ENCODE measurements at regions not wholly inside any gene's neighbourhood (a gene's known extent, or its start where the extent isn't known, plus 50 kb on each side); places are given as distances from the start of the nearest gene placed in this dataset.

GRCh38 chr9:14389657-14390056 lies 75.7 kb upstream of the NFIB start:
- H3K27me3 ChIP-seq (replicated peaks in 1 of 7): no peaks in the 10 kb centered on the region
- H3K4me1 ChIP-seq: no peaks in the 10 kb centered on the region
- DNase-seq: no peak
- TF ChIP-seq CTCF (IDR thresholded peaks at IDR 0.05 in 8 of 11, conservative IDR thresholded peaks at IDR 0.05 in 3 of 11) (no peak), POLR2A (IDR thresholded peaks at IDR 0.05) (no peak), POLR2AphosphoS5 (IDR thresholded peaks at IDR 0.05) (no peak)
- H3K9me3 ChIP-seq: peaks cover 0 to 15% (median 5%) of the 10 kb centered on the region in 8 donors
- 76 to 97% (median 93%) methylated on average over 2 of the region's 2 CpGs for WGBS, 5 donors
- no peak overlapping the region for H3K4me3 ChIP-seq
- no peak overlapping the region for H3K27ac ChIP-seq
- H3K36me3 ChIP-seq: no peaks in the 10 kb centered on the region
- intact Hi-C loops (cut with DNase I; ENCODE audit: low total_unique reads): no loop called here

GRCh38 chr9:14389146-14389545 lies 75.2 kb upstream of the NFIB start:
- Histone ChIP-seq H3K27ac (no peak overlapping the region), H3K4me3 (no peak overlapping the region), H3K27me3 (replicated peaks in 1 of 7) (no peaks in the 10 kb centered on the region), H3K9me3 (peaks cover 0 to 12% (median 5%) of the 10 kb centered on the region in 8 donors), H3K4me1 (no peaks in the 10 kb centered on the region), H3K36me3 (no peaks in the 10 kb centered on the region)
- no peak for DNase-seq
- 63 to 82% (median 74%) methylated on average over 1 of the region's 1 CpG for WGBS, 5 donors
- intact Hi-C loops (cut with DNase I; ENCODE audit: low total_unique reads): no loop called here
- TF ChIP-seq POLR2A (IDR thresholded peaks at IDR 0.05) (no peak), CTCF (IDR thresholded peaks at IDR 0.05 in 8 of 11, conservative IDR thresholded peaks at IDR 0.05 in 3 of 11) (no peak), POLR2AphosphoS5 (IDR thresholded peaks at IDR 0.05) (no peak)

GRCh38 chr9:14383773-14384172 lies 69.8 kb upstream of the NFIB start:
- TF ChIP-seq CTCF (IDR thresholded peaks at IDR 0.05 in 8 of 11, conservative IDR thresholded peaks at IDR 0.05 in 3 of 11) (no peak), POLR2A (IDR thresholded peaks at IDR 0.05) (no peak), POLR2AphosphoS5 (IDR thresholded peaks at IDR 0.05) (no peak)
- Histone ChIP-seq H3K36me3 (no peaks in the 10 kb centered on the region), H3K9me3 (no peaks in the 10 kb centered on the region), H3K27ac (no peak overlapping the region), H3K4me3 (no peak overlapping the region), H3K4me1 (peaks cover 0 to 16% (median 3%) of the 10 kb centered on the region in 6 donors), H3K27me3 (replicated peaks in 1 of 7) (no peaks in the 10 kb centered on the region)
- DNase-seq: no peak
- 87 to 95% (median 89%) methylated on average over 12 of the region's 12 CpGs for WGBS, 5 donors
- intact Hi-C loops (cut with DNase I; ENCODE audit: low total_unique reads): no loop called here

GRCh38 chr9:14383294-14383693 lies 69.4 kb upstream of the NFIB start:
- Histone ChIP-seq H3K9me3 (no peaks in the 10 kb centered on the region), H3K4me1 (peaks cover 0 to 16% (median 3%) of the 10 kb centered on the region in 6 donors), H3K27me3 (replicated peaks in 1 of 7) (no peaks in the 10 kb centered on the region), H3K4me3 (no peak overlapping the region), H3K36me3 (no peaks in the 10 kb centered on the region), H3K27ac (no peak overlapping the region)
- 4 to 24% (median 18%) methylated on average over 2 of the region's 2 CpGs for WGBS, 5 donors
- intact Hi-C loops (cut with DNase I; ENCODE audit: low total_unique reads): no loop called here
- TF ChIP-seq POLR2A (IDR thresholded peaks at IDR 0.05) (no peak), CTCF (IDR thresholded peaks at IDR 0.05 in 8 of 11, conservative IDR thresholded peaks at IDR 0.05 in 3 of 11) (no peak), POLR2AphosphoS5 (IDR thresholded peaks at IDR 0.05) (no peak)
- no peak for DNase-seq
